LNCAP (cell line): ENCODE measurements at regions not wholly inside any gene's neighbourhood (a gene's known extent, or its start where the extent isn't known, plus 50 kb on each side); places are given as distances from the start of the nearest gene placed in this dataset.

ENCODE experiments used
- CTCF ChIP-seq: fragments of 450-650 bp; IDR thresholded peaks from 2 replicates; pipeline ENCODE4 v1.5.1; 2017; ENCODE audit warnings: mild to moderate bottlenecking

GRCh38 chr6:15849395-15849794 lies 186.6 kb upstream of the DTNBP1 start:
- TF ChIP-seq CTCF = no peak

- TF ChIP-seq CTCF = no peak
These were observed 182.7 kb upstream of the DTNBP1 start for GRCh38 chr6:15845492-15845891.

GRCh38 chr6:15843764-15844163 lies 180.9 kb upstream of the DTNBP1 start:
- TF ChIP-seq CTCF = no peak

GRCh38 chr6:15843226-15843625 lies 180.4 kb upstream of the DTNBP1 start:
- no peak for TF ChIP-seq CTCF

GRCh38 chr6:15842727-15843117 lies 179.9 kb upstream of the DTNBP1 start:
- TF ChIP-seq CTCF = no peak

GRCh38 chr6:15841937-15842726 lies 179.3 kb upstream of the DTNBP1 start:
- no peak for TF ChIP-seq CTCF

- TF ChIP-seq CTCF = no peak
These were observed 177.2 kb upstream of the DTNBP1 start for GRCh38 chr6:15839969-15840541.
